Breast epithelium (tissue), 3 donors: ENCODE measurements at regions not wholly inside any gene's neighbourhood (a gene's known extent, or its start where the extent isn't known, plus 50 kb on each side); places are given as distances from the start of the nearest gene placed in this dataset.

Experiments
- CTCF ChIP-seq, 3 donors: fragments of 450-650 bp; IDR thresholded peaks; one replicate each; pipeline ENCODE4 v1.5.1; 2016 to 2017; ENCODE audit warnings: antibody characterized with exemption in 3 of 3, mild to moderate bottlenecking in 3 of 3, moderate library complexity in 3 of 3
- POLR2A ChIP-seq: fragments of 450-650 bp; IDR thresholded peaks from one replicate; pipeline ENCODE4 v1.6.1; 2016; ENCODE audit warnings: antibody characterized with exemption, mild to moderate bottlenecking, moderate library complexity
- POLR2AphosphoS5 ChIP-seq, 3 donors: sonication (generic); formaldehyde crosslinking; IDR thresholded peaks; one replicate each; pipeline ENCODE4 v1.6.1; 2017; ENCODE audit warnings: antibody characterized with exemption in 3 of 3

- TF ChIP-seq POLR2AphosphoS5 (IDR thresholded peaks at IDR 0.05), result no peak
- no peak for TF ChIP-seq CTCF (IDR thresholded peaks at IDR 0.05)
- TF ChIP-seq POLR2A, result no peak
Measured at GRCh38 chr4:148883891-148884290, 441.7 kb upstream of the NR3C2 start.
